GM23338 (cell line): ENCODE measurements at regions not wholly inside any gene's neighbourhood (a gene's known extent, or its start where the extent isn't known, plus 50 kb on each side); places are given as distances from the start of the nearest gene placed in this dataset.

Source experiments
- ATAC-seq: fragments of 200-7000 bp; cut with Tn5 transposase; 3 replicates; pipeline ENCODE4 v1.9.1; 2020
- DNase-seq: peaks from one replicate; pipeline ENCODE4 v3.0.0-alpha.2; 2015; ENCODE audit warnings: low spot score
- H2AFZ ChIP-seq: fragments of 200-600 bp; sonication (generic); 2 replicates; pipeline ENCODE4 v1.8.0; 2016; ENCODE audit warnings: antibody characterized with exemption, mild to moderate bottlenecking, moderate library complexity
- H3F3A ChIP-seq: fragments of 200-600 bp; sonication (generic); replicated peaks from 2 replicates; pipeline ENCODE4 v1.8.0; 2017; ENCODE audit warnings: antibody characterized with exemption, mixed run types, low read depth
- H3K27ac ChIP-seq: fragments of 200-600 bp; sonication (generic); 2 replicates; pipeline ENCODE4 v1.6.1; 2016; ENCODE audit warnings: low read depth
- H3K27me3 ChIP-seq: fragments of 200-600 bp; sonication (generic); 2 replicates; pipeline ENCODE4 v1.8.0; 2016; ENCODE audit warnings: mild to moderate bottlenecking, mixed run types, moderate library complexity; ENCODE audit not compliant: insufficient read depth
- H3K36me3 ChIP-seq: fragments of 200-600 bp; sonication (generic); 2 replicates; pipeline ENCODE4 v1.8.0; 2016; ENCODE audit warnings: mild to moderate bottlenecking; ENCODE audit not compliant: insufficient read depth
- H3K4me1 ChIP-seq: fragments of 200-600 bp; sonication (generic); 2 replicates; pipeline ENCODE4 v1.8.0; 2016; ENCODE audit warnings: mild to moderate bottlenecking, moderate library complexity; ENCODE audit not compliant: insufficient read depth
- H3K4me2 ChIP-seq: fragments of 200-600 bp; sonication (generic); 2 replicates; pipeline ENCODE4 v1.7.1; 2017; ENCODE audit warnings: mixed run types
- H3K4me3 ChIP-seq: fragments of 200-600 bp; sonication (generic); 2 replicates; pipeline ENCODE4 v1.6.1; 2016; ENCODE audit warnings: mixed run types
- H3K79me2 ChIP-seq: fragments of 200-600 bp; sonication (generic); replicated peaks from 2 replicates; pipeline ENCODE4 v1.8.0; 2017; ENCODE audit warnings: mild to moderate bottlenecking; ENCODE audit not compliant: insufficient read depth
- H3K9me2 ChIP-seq: fragments of 200-600 bp; sonication (generic); 2 replicates; pipeline ENCODE4 v1.8.0; 2017; ENCODE audit not compliant: insufficient read depth
- H4K20me1 ChIP-seq: fragments of 200-600 bp; sonication (generic); replicated peaks from 2 replicates; pipeline ENCODE4 v1.8.0; 2017; ENCODE audit warnings: mild to moderate bottlenecking; ENCODE audit not compliant: insufficient read depth
- H3K27ac Mint-ChIP-seq: 2 replicates; pipeline ENCODE4 v1.8.0; 2020; ENCODE audit warnings: inconsistent platforms, mild to moderate bottlenecking, moderate library complexity, mixed read lengths
- H3K27me3 Mint-ChIP-seq: 3 replicates; pipeline ENCODE4 v1.8.0; 2022; ENCODE audit warnings: low read depth, mild to moderate bottlenecking, moderate library complexity, mixed read lengths, inconsistent platforms; ENCODE audit not compliant: insufficient read depth, poor library complexity
- H3K36me3 Mint-ChIP-seq: 3 replicates; pipeline ENCODE4 v1.8.0; 2021; ENCODE audit warnings: low read depth, mild to moderate bottlenecking, inconsistent platforms, moderate library complexity, mixed read lengths
- H3K4me1 Mint-ChIP-seq: 3 replicates; pipeline ENCODE4 v1.8.0; 2020; ENCODE audit warnings: mild to moderate bottlenecking, inconsistent platforms, mixed read lengths
- H3K4me3 Mint-ChIP-seq: 3 replicates; pipeline ENCODE4 v1.8.0; 2021; ENCODE audit warnings: moderate library complexity, mild to moderate bottlenecking, inconsistent platforms, mixed read lengths
- H3K9me3 Mint-ChIP-seq: 3 replicates; pipeline ENCODE4 v1.8.0; 2020; ENCODE audit warnings: moderate library complexity, mild to moderate bottlenecking, inconsistent platforms, mixed read lengths
- CREB1 ChIP-seq: fragments of 250-450 bp; sonication (Bioruptor Pico); IDR thresholded peaks from 2 replicates; pipeline ENCODE4 v1.5.0; 2020; ENCODE audit warnings: low read depth, mild to moderate bottlenecking, moderate library complexity
- ETS1 ChIP-seq: IDR thresholded peaks from 2 replicates; pipeline ENCODE4 v1.6.1; 2016; ENCODE audit warnings: antibody characterized with exemption
- EZH2 ChIP-seq: fragments of 200-600 bp; sonication (generic); IDR thresholded peaks from one replicate; pipeline ENCODE4 v1.8.0; 2017; ENCODE audit warnings: antibody characterized with exemption, mild to moderate bottlenecking, low read depth; ENCODE audit not compliant: unreplicated experiment
- EZH2phosphoT487 ChIP-seq: fragments of 200-600 bp; sonication (generic); IDR thresholded peaks from one replicate; pipeline ENCODE4 v1.8.1; 2018; ENCODE audit warnings: antibody characterized with exemption; ENCODE audit not compliant: unreplicated experiment
- JUNB ChIP-seq: IDR thresholded peaks from one replicate; pipeline ENCODE4 v1.6.1; 2016; ENCODE audit warnings: antibody characterized with exemption; ENCODE audit not compliant: unreplicated experiment
- NANOG ChIP-seq: IDR thresholded peaks from 2 replicates; pipeline ENCODE4 v1.6.1; 2016; ENCODE audit warnings: antibody characterized with exemption, borderline replicate concordance
- POLR2AphosphoS5 ChIP-seq: IDR thresholded peaks from 2 replicates; pipeline ENCODE4 v1.6.1; 2016; ENCODE audit warnings: antibody characterized with exemption, low read depth
- STAT1 ChIP-seq: IDR thresholded peaks from one replicate; pipeline ENCODE4 v1.6.1; 2016; ENCODE audit warnings: antibody characterized with exemption; ENCODE audit not compliant: unreplicated experiment
- ZNF114 ChIP-seq: fragments of 250-450 bp; sonication (Bioruptor Pico); IDR thresholded peaks from 2 replicates; pipeline ENCODE4 v1.5.0; 2020; ENCODE audit warnings: mild to moderate bottlenecking, moderate library complexity
- ZNF331 ChIP-seq: fragments of 250-450 bp; sonication (Bioruptor Pico); IDR thresholded peaks from 2 replicates; pipeline ENCODE4 v1.5.0; 2020; ENCODE audit warnings: low read depth, mild to moderate bottlenecking, moderate library complexity
- ZNF462 ChIP-seq: fragments of 250-450 bp; sonication (Bioruptor Pico); IDR thresholded peaks from 2 replicates; pipeline ENCODE4 v1.5.0; 2020; ENCODE audit warnings: mild to moderate bottlenecking, moderate library complexity
- TF ChIP-seq, protein P1 (sequence below), 2 experiments: fragments of 200-600 bp in 1 of 2; sonication (generic) in 1 of 2; conservative IDR thresholded peaks; 2 replicates each; pipeline versions ENCODE4 v1.5.1 to v1.6.1; 2016 to 2017; ENCODE audit warnings: antibody characterized with exemption in 2 of 2, low read depth in 2 of 2, mild to moderate bottlenecking in 2 of 2, moderate library complexity in 1 of 2
- TF ChIP-seq, protein P2 (sequence below): IDR thresholded peaks from one replicate; pipeline ENCODE4 v1.6.1; 2018; ENCODE audit warnings: antibody characterized with exemption; ENCODE audit not compliant: unreplicated experiment

- no peak overlapping the region for H3K4me2 ChIP-seq
- no peaks in the 10 kb centered on the region for H3K36me3 ChIP-seq
- no peaks in the 10 kb centered on the region for H3K79me2 ChIP-seq
- no peak overlapping the region for H3K27ac Mint-ChIP-seq
- DNase-seq (no peak), ATAC-seq (no peak)
- H2AFZ ChIP-seq = no peak overlapping the region
- no peaks in the 10 kb centered on the region for H3K27me3 ChIP-seq
- TF ChIP-seq, protein P1, sequence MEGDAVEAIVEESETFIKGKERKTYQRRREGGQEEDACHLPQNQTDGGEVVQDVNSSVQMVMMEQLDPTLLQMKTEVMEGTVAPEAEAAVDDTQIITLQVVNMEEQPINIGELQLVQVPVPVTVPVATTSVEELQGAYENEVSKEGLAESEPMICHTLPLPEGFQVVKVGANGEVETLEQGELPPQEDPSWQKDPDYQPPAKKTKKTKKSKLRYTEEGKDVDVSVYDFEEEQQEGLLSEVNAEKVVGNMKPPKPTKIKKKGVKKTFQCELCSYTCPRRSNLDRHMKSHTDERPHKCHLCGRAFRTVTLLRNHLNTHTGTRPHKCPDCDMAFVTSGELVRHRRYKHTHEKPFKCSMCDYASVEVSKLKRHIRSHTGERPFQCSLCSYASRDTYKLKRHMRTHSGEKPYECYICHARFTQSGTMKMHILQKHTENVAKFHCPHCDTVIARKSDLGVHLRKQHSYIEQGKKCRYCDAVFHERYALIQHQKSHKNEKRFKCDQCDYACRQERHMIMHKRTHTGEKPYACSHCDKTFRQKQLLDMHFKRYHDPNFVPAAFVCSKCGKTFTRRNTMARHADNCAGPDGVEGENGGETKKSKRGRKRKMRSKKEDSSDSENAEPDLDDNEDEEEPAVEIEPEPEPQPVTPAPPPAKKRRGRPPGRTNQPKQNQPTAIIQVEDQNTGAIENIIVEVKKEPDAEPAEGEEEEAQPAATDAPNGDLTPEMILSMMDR (conservative IDR thresholded peaks at IDR 0.05; ENCODE audit: low read depth in 2 of 2) = no peak
- TF ChIP-seq EZH2phosphoT487 = no peak
- TF ChIP-seq, protein P2, sequence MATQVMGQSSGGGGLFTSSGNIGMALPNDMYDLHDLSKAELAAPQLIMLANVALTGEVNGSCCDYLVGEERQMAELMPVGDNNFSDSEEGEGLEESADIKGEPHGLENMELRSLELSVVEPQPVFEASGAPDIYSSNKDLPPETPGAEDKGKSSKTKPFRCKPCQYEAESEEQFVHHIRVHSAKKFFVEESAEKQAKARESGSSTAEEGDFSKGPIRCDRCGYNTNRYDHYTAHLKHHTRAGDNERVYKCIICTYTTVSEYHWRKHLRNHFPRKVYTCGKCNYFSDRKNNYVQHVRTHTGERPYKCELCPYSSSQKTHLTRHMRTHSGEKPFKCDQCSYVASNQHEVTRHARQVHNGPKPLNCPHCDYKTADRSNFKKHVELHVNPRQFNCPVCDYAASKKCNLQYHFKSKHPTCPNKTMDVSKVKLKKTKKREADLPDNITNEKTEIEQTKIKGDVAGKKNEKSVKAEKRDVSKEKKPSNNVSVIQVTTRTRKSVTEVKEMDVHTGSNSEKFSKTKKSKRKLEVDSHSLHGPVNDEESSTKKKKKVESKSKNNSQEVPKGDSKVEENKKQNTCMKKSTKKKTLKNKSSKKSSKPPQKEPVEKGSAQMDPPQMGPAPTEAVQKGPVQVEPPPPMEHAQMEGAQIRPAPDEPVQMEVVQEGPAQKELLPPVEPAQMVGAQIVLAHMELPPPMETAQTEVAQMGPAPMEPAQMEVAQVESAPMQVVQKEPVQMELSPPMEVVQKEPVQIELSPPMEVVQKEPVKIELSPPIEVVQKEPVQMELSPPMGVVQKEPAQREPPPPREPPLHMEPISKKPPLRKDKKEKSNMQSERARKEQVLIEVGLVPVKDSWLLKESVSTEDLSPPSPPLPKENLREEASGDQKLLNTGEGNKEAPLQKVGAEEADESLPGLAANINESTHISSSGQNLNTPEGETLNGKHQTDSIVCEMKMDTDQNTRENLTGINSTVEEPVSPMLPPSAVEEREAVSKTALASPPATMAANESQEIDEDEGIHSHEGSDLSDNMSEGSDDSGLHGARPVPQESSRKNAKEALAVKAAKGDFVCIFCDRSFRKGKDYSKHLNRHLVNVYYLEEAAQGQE = no peak
- TF ChIP-seq ZNF462 (CRISPR knock-in tag) = no peak
- TF ChIP-seq EZH2 = no peak
- no peak for TF ChIP-seq ZNF331 (CRISPR knock-in tag)
- no peak for TF ChIP-seq JUNB
- no peak for TF ChIP-seq CREB1 (CRISPR knock-in tag)
- no peak for TF ChIP-seq POLR2AphosphoS5
- TF ChIP-seq ZNF114 (CRISPR knock-in tag) = no peak
- TF ChIP-seq ETS1 = no peak
- no peak for TF ChIP-seq NANOG
- TF ChIP-seq STAT1 = no peak
- no peak overlapping the region for H3K4me3 ChIP-seq
- no peak overlapping the region for H3K27ac ChIP-seq
- no peaks in the 10 kb centered on the region for H4K20me1 ChIP-seq
- H3K4me1 ChIP-seq = peaks cover 10% of the 10 kb centered on the region; the same call in 1 of the 2 replicates
- H3K36me3 Mint-ChIP-seq = no peaks in the 10 kb centered on the region
- H3K27me3 Mint-ChIP-seq = no peaks in the 10 kb centered on the region
- no peaks in the 10 kb centered on the region for H3K9me2 ChIP-seq
- H3K4me1 Mint-ChIP-seq = peaks cover 10% of the 10 kb centered on the region; the same call in 2 of the 3 replicates
- H3K9me3 Mint-ChIP-seq = no peaks in the 10 kb centered on the region; the same call in 2 of the 3 replicates
- H3K4me3 Mint-ChIP-seq = no peak overlapping the region
- H3F3A ChIP-seq = no peaks in the 10 kb centered on the region
Measured at GRCh38 chr5:125720721-125721120, 702.5 kb upstream of the GRAMD2B start.
